HG03097 (cell line): ENCODE measurements at regions not wholly inside any gene's neighbourhood (a gene's known extent, or its start where the extent isn't known, plus 50 kb on each side); places are given as distances from the start of the nearest gene placed in this dataset.
"Not testable (repeated sequence)": the region's sequence is repeated elsewhere in the genome, so short reads cannot be mapped to it uniquely, and the experiment has no call there.

Experiments used
- ATAC-seq: cut with Tn5 transposase; IDR thresholded peaks from one replicate; pipeline ENCODE4 v1.9.1; 2021; ENCODE audit not compliant: unreplicated experiment, low FRiP score

DNA sequence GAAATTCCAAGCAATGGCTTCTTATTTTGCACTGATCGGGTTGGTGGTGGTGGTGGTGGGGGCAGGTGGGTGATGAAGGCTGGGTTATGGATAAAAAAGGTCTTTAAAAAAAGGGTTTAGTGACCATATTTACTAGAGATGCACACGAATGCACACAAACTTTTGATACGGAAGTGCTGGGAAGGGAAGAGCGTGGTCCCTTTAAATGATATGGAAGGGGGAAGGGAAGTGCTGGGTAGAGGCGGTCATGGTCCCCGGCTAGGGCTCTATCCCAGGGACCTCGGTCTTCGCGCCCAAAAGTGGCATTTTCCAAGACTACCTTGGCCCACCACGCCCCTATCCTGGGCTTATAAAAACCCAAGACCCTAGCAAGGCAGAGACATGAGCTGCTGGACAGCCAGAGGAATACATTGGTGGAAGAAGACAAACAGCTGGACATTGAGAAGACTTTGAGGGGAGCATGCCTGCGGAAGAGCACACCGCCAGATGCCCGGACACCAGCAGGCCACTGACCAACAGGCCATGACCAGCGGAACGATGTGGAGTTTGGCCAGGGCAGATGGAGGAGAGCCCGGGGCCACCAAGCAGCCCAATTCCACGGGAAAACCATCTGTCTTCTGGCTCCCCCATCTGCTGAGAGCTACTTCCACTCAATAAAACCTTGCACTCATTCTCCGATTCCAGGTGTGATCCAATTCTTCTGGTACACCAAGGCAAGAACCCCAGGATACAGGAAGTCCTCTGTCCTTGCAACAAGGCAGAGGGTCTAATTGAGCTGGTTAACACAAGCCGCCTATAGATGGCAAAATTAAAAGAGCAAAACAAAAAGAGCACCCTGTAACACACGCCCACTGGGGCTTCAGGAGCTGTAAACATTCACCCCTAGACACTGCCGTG lies 1720.2 kb downstream of the MRPL39 start:
- ATAC-seq, result no peak

DNA sequence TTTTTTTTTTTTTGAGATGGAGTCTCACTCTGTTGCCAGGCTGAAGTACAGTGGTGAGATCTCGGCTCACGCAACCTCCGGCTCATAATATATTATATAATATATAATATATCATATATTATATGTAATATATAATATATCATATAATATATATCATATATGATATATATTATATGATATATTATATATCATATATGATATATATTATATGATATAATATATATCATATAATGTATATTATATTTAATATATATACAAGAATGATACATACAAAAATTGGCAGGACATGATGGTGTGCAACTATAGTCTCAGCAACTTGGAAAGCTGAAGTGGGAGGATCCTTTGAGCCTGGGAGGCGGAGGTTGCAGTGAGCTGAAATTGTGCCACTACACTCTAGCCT lies 1725.5 kb downstream of the MRPL39 start:
- ATAC-seq, result no peak

DNA sequence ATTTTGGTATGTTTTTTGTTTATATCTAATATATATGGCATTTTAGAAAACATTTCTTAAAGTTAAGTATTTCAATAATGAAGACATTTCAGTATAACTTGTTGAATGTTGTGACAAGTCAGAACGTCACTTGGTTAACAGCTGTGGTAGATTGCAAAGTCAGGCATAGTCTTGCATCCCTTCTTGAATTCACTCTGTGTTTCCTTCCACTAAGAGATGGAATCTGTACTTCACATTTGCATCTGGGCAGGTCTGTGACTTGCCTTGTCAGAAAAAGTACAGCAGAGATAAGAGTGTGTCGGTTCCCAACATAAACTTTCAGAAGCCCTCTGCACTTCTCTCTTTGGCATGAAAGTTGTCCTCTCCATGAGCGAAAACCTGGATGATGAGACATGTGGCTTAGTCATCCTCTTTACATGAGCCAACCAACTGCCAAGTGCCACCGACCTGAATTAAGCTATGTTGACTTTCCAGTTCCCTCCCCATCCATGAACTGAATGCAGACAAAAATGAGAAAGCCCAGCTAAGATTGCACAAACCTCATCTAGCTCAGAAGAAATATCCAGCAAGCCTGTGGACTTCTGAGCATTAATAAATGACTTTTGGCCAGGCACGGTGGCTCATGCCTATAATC lies 1730.2 kb downstream of the MRPL39 start:
- ATAC-seq, result no peak

DNA sequence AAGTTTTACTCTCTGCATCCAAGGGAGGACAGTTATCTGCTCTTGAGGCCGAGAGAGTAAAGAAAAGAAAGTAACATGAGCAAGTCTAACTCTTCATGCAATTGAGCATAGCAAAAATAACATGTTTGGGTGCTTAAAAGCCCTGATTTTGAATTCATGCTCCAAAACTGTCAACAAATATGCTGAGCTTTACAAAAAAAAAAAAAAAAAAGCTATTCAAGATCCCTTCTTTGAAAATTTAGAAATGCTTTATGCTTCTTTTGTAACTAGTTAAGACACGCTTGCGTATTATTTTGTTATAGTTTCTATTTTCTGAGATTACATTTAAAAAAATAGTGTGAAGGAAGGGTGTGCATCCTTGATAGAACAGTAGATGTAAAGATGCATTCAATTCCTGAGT lies 1733.0 kb downstream of the MRPL39 start:
- ATAC-seq, result no peak

DNA sequence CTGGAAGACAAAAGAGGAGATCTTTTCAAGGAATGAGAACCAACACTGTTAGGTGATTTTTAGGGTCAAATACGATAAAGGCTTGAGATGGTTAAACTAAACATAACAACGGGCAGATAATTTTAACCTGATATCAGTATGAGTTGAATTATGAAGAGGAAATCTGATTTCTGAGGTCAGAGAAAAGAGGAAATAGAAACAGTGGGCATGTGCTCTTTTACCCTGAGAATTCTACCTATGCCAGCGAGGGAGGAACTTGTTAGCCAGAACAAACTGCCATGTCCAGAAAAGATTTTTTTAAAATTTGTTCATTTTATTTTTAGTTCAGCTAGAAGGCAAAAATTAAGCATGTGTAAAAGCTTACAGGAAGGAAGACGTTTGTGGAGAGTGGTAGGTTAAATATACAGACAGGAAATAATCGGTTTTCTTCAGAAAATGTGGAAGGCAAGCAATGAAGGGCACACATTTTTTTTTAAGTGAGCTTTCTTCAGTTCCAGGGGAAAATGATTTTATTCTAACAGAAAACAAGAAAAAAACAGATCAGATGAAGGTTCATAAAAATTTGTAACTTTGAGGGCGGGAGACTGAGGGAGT lies 1745.3 kb downstream of the MRPL39 start:
- no peak for ATAC-seq

DNA sequence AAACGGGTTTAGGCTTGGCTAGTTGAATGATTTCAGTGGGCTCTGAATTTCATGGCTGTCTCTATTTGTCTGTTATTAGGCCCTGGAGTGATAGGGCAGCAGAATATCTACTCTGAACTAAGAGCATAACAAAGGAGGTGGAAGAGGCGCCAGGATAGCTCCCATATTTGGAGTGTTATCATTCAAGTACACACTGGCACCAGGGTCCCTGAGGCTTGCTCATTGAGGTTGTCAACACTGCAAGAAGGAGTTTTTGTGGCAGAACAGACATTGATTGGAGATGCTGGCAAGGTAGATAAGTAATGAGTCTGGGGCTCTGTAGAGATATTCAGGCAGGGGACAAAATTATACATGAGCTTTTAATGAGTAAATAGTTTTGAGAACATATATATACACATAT lies 1748.4 kb downstream of the MRPL39 start:
- ATAC-seq, result no peak

DNA sequence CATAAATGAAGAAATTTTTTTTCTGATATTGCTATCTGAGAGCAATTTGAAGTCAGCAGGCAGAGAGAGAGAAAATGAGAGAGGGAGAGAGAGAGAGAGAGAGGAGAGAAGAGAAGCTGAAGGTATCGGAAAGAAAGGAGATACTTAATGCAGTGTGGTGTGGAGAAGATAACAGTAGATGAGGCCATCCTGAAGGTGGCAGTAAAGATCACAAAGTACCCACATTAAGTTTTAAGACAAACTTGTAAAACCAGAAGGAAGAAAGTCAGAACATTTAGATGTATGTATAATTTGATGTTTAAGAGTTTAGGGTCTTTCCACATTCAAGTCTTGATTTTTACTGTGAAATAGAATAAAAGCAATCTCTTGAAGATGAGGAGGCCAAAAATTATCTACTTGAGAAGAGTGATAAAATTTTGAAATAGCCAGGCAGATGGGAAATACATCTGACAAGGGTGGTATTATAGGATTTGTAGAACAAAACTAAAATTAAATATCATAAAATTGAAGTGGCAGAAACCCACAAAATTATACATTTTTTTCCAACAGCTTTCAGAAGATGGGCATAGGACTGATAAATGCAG lies 1753.4 kb downstream of the MRPL39 start:
- ATAC-seq, result no peak

DNA sequence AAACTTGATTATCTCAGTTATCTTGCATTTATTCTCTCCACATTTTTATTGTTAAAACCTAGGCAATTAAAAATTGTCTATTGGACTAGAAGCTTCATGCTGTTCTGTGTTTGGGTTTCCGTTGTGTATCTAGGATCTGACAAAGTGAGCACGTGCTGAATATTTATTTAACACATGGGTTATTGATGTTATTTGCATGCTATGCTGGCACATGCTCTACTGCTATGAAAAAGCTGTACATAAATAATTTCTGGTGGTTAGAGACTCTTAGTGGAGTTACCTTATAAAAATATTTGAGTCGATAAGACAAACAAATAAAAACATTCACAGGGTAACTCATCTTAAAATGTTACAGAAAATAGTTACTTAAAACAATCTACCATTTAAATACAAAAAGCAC lies 1769.7 kb downstream of the MRPL39 start:
- ATAC-seq, result no peak

DNA sequence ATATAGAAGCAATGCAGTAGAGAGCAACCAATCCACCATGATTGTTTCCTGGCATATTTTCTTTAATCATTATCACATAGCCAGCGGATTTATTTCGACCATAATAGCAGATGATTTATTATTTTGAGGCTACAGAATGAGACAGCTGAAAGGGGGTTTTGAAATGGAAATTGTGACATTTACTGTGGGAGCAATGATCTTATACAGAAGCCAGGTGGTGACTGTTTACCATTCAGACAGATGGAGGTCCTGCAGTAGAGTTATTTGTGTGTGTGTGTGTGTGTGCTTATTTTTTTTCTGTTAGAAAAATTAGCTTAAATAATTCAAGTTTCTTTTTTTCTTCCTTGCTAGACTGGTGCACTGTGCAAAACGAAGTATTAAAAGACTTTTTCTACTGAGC lies 1784.5 kb downstream of the MRPL39 start:
- no peak for ATAC-seq

DNA sequence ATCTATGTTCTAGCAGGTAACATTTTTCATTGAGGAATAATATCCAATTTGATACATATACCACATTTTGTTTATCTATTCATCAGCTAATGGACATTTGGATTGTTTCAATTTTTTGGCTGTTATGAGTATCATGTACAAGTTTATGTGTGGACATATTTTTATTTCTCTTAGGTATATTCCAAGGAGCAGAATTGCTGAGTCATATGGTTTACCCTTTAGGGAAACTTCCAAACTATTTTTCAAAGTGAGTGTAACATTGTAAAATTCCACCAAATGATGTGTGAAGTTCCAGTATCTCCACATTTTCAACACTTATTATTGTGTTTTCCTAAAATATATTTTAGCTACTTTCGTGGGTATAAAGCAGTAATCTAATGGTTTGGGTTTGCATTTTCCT lies 1789.9 kb downstream of the MRPL39 start:
- ATAC-seq, result no peak

DNA sequence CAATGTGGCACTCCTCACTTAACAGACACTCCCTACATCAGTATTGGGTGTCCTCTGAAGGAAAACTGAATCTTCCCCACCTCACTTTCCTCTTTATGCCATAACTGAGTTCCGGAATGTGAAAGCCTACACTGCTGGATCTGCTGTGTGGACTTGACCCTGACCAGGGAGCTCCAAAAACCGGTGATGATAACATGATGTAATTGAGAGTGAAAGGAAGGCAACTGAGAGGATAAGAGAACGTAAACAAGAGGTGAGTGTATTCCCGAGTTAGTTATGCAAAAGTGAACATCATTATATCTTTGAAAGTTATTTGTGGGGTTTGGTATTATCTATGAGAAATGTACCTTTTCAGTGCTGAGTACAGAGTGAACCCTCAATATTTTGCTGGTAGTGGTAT lies 1794.8 kb downstream of the MRPL39 start:
- ATAC-seq, result no peak

DNA sequence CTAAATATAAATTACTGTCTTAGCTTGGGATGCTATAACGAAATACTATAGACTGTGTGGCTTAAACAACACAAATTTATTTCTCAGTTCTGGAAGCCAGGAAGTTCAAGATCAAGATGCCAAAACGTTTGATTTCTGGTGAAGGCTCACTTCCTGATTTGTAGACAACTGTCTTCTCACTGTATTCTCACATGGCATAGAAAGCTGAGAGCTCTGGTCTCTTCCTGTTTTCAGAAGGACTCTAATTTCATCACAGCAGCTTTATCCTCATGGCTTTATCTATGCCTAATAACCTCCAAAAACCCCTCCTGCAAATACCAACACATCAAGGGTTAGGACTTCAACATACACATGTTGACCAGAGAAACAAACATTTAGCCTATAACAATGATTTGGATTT lies 1795.5 kb downstream of the MRPL39 start:
- ATAC-seq, result no peak

DNA sequence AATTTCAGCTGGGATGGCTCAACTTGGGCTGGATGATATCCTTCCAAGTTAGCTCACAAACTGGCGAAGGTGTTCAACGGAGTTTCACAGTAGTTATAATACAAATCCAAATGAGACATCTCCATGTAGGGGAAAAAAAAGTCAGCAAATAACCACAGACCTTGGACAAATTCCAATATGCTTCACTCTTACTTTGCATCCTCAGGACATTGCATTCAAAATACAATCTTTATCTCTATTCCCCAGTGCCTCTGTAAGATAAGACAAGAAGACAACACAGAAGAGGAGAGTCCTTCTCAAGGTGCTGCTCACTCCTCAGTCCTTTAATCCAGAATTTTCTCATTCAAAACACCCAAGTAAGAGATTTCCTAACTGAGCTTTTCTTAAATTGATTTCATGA lies 1797.7 kb downstream of the MRPL39 start:
- no peak for ATAC-seq

DNA sequence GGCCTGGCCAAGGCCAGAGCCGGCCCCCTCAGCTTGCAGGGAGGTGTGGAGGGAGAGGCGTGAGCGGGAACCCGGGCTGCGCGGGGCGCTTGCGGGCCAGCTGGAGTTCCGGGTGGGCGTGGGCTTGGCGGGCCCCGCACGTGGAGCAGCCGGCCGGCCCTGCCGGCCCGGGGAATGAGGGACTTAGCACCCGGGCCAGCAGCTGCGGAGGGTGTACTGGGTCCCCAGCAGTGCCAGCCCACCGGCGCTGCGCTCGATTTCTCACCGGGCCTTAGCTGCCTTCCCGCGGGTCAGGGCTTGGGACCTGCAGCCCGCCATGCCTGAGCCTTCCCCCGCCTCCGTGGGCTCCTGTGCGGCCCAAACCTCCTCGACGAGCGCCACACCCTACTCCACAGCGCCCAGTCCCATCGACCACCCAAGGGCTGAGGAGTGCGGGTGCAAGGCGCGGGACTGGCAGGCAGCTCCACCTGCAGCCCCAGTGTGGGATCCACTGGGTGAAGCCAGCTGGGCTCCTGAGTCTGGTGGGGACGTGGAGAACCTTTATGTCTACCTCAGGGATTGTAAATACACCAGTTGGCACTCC lies 1800.2 kb downstream of the MRPL39 start:
- not testable (repeated sequence) for ATAC-seq

DNA sequence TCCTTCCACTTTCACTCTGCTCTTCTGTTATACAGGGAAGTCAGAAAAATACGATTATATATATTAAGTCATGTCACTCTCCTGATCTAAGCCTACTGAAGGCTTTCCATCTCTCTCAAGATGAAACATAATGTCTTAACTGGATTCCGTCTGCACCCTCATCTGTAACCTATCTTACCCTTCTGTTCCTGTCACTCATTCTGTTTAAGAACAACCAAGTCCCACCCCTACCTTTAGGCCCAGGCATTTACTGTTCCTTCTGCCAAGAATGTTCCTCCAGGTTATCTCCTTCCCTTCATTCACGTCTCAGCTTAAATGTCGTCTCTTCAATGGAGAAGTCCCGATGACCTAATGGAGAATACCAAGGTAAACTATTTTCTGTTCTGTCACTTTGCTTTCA lies 1802.4 kb downstream of the MRPL39 start:
- ATAC-seq, result no peak

DNA sequence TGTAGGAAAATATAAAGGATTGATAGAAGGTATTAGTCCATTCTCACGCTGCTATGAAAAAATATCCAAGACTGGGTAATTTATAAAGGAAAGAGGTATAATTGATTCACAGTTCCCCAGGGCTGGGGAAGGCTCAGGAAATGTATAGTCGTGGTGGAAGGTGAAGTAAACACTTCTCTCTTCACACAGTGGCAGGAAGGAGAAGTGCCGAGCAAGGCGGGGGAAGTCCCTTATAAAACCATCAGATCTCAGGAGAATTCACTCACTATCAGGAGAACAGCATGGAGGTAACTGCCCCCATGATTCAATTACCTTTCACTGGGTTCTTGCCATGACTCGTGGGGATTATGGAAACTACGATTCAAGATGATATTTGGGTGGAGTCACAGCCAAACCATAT lies 1806.0 kb downstream of the MRPL39 start:
- ATAC-seq, result no peak

DNA sequence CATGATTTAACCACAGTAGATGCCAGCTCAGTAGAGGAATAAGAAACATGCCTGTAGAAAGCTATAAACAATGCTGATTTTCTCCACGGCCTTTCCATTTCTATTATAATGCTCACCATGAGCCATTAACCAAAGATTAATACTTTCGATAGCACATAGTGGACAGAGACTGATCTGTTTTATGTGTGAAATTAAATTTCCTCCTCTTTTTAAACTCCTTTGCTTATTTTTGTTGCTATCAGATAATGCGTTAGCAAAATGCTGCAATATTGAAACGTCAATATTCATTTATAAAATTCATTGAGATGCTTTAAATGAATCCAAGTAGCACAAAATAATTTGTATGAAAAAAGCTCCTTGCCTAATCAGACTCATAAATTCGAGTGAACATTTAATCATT lies 1807.9 kb downstream of the MRPL39 start:
- no peak for ATAC-seq

DNA sequence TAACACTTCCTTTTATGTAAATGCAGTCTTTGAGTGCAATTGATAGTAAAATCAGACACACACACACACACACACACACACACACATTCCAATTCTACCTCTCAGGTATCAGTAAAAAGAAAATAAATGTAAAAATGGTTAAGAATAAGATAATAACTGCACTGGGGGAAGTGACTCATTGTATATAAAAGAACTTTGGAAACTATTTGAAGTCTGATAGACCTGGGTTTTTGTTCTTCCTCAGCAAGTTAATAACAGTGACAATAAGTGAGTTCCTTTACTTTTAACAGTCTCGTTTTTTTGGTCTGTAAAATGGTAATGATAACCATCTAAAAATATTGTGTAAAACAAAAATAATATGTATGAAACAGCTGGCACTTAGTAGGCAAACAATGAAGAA lies 1815.0 kb downstream of the MRPL39 start:
- ATAC-seq, result no peak

DNA sequence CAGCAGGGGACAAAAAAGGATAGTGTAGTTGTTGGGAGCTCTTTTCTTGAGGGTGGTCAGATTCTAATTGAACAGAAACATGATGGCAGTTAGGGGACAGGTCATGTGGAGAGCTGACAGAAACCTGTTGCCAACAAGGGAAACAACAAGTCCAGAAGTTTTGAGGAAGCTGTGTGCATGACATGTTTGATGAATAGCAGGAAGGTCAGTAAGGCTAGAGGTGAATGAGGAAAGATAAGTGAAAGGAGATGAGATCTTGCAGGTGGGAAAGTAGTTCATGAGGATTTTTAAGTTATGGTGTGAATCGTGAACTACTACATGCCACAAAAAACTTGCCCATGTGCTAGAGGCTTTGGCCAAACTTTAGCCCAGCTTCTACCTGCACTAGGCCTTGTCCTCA lies 1817.4 kb downstream of the MRPL39 start:
- ATAC-seq, result no peak

DNA sequence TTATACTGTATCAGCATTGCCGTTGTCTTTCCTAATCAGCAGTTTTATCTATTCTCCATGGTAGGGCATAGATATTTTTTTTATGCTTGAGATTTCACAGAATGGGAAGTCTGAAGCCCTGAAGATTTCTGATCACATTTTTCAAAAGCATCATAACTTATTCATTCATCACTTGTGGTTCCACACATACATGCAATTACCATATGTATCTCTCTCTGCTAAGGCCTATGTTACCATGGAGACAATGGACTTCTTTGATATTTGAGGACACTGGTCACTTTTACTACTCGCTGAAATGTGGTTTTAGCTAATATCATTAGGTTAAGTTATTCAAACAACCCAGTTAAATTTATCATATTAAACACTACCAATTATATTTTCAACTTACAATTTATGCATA lies 1827.0 kb downstream of the MRPL39 start:
- no peak for ATAC-seq

DNA sequence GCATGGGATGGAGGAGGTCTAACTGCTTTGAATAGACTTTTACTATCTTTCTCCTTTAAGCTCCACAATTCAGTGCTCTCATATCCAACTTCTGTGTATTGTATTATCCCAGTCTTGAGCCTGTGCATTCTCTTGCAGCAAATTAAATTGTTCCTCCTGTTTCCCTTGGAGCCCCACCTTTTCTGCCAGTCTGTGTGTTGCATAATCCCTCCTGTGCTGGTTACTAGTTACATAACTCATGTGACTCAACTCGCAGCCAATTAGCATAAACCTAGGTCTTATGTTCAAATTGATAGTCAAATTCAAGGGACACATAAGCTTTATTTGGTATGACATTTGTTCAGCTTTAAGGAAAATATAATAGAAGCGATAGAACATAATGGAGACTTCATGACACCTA lies 1863.5 kb downstream of the MRPL39 start:
- no peak for ATAC-seq
